Panc1 (cell line): ENCODE measurements at regions not wholly inside any gene's neighbourhood (a gene's known extent, or its start where the extent isn't known, plus 50 kb on each side); places are given as distances from the start of the nearest gene placed in this dataset.

Experiments
- ATAC-seq: fragments of 200-7000 bp; cut with Tn5 transposase; 2 replicates; pipeline ENCODE4 v1.9.1; 2020; ENCODE audit warnings: mild to moderate bottlenecking, moderate library complexity
- BruUV-seq: library from RNA; stranded (reverse); fragments of 400-500 nt; replicated peaks from 2 replicates; lab custom pipeline; 2021; lab: Mats Ljungman, UMichigan
- CTCF ChIA-PET: fragments of 300-600 bp; sonication (Branson Sonifier 250); formaldehyde crosslinking; loops from one replicate; lab custom pipeline; 2022; ENCODE audit warnings: antibody characterized with exemption; lab: Charles Lee
- POLR2A ChIA-PET: fragments of 300-600 bp; sonication (Branson Sonifier 250); formaldehyde crosslinking; loops from one replicate; lab custom pipeline; 2022; ENCODE audit warnings: antibody characterized with exemption; lab: Charles Lee
- DNase-seq: peaks from one replicate; pipeline ENCODE4 v3.0.0-alpha.2; 2010; ENCODE audit warnings: low read depth, low spot score
- H3K27ac ChIP-seq: 2 replicates; pipeline ENCODE4 v1.5.1; 2011; ENCODE audit warnings: mild to moderate bottlenecking, low read length, inconsistent platforms
- H3K27me3 ChIP-seq: fragments of 200-500 bp; sonication (Bioruptor generic); 2 replicates; pipeline ENCODE4 v1.6.0; 2014; ENCODE audit warnings: low read length, inconsistent platforms; ENCODE audit not compliant: control insufficient read depth, insufficient read depth
- H3K36me3 ChIP-seq: fragments of 200-500 bp; sonication (Bioruptor generic); 2 replicates; pipeline ENCODE4 v1.5.1; 2014; ENCODE audit warnings: inconsistent platforms, mild to moderate bottlenecking, low read length, moderate library complexity; ENCODE audit not compliant: control insufficient read depth, insufficient read depth
- H3K4me1 ChIP-seq: 2 replicates; pipeline ENCODE4 v1.5.1; 2011; ENCODE audit warnings: inconsistent platforms, mild to moderate bottlenecking, low read length, moderate library complexity; ENCODE audit not compliant: control insufficient read depth, insufficient read depth
- H3K4me3 ChIP-seq, 2 experiments: 2 replicates each; pipeline ENCODE4 v1.5.1; 2011 to 2012; ENCODE audit warnings: low read depth in 2 of 2, low read length in 2 of 2, mild to moderate bottlenecking in 2 of 2, inconsistent platforms in 1 of 2, moderate library complexity in 1 of 2
- H3K9me3 ChIP-seq: fragments of 200-500 bp; sonication (Bioruptor generic); 2 replicates; pipeline ENCODE4 v1.5.1; 2014; ENCODE audit warnings: low read depth, mild to moderate bottlenecking, inconsistent platforms, low read length, moderate library complexity; ENCODE audit not compliant: control insufficient read depth, insufficient read depth
- CTCF ChIP-seq: fragments of 450-650 bp; IDR thresholded peaks from 2 replicates; pipeline ENCODE4 v1.5.1; 2017; ENCODE audit warnings: mild to moderate bottlenecking
- POLR2AphosphoS5 ChIP-seq: IDR thresholded peaks from 2 replicates; pipeline ENCODE4 v1.6.1; 2012; ENCODE audit warnings: mild to moderate bottlenecking, low read depth, low read length, moderate library complexity
- SIN3A ChIP-seq: IDR thresholded peaks from 2 replicates; pipeline ENCODE4 v1.6.1; 2012; ENCODE audit warnings: low read depth, mild to moderate bottlenecking, low read length, moderate library complexity, borderline replicate concordance; ENCODE audit not compliant: insufficient read depth
- TCF7L2 ChIP-seq: IDR thresholded peaks from 2 replicates; pipeline ENCODE4 v1.6.1; 2011; ENCODE audit warnings: mild to moderate bottlenecking, low read depth, low read length, inconsistent platforms
- in situ Hi-C: cut with HindIII; loops from 2 replicates; pipeline ENCODE4 v1.10.0; 2016; ENCODE audit warnings: low sequenced_read_pairs, low pct_unique_long_range_greater_than_20kb
- intact Hi-C: fragments of 100-400 bp; cut with micrococcal nuclease; formaldehyde crosslinking; loops from one replicate; pipeline ENCODE4 v1.10.0; 2022; ENCODE audit not compliant: unreplicated experiment
- TF ChIP-seq, protein P1 (sequence below), 2 experiments: IDR thresholded peaks; 2 replicates each; pipeline ENCODE4 v1.6.1; 2011 to 2012; ENCODE audit warnings: low read depth in 2 of 2, control low read depth in 1 of 2, low read length in 1 of 2, mild to moderate bottlenecking in 1 of 2, moderate library complexity in 1 of 2; ENCODE audit not compliant: insufficient read depth in 1 of 2

- TF ChIP-seq SIN3A (no peak), CTCF (no peak), POLR2AphosphoS5 (no peak), TCF7L2 (no peak)
- TF ChIP-seq, protein P1, sequence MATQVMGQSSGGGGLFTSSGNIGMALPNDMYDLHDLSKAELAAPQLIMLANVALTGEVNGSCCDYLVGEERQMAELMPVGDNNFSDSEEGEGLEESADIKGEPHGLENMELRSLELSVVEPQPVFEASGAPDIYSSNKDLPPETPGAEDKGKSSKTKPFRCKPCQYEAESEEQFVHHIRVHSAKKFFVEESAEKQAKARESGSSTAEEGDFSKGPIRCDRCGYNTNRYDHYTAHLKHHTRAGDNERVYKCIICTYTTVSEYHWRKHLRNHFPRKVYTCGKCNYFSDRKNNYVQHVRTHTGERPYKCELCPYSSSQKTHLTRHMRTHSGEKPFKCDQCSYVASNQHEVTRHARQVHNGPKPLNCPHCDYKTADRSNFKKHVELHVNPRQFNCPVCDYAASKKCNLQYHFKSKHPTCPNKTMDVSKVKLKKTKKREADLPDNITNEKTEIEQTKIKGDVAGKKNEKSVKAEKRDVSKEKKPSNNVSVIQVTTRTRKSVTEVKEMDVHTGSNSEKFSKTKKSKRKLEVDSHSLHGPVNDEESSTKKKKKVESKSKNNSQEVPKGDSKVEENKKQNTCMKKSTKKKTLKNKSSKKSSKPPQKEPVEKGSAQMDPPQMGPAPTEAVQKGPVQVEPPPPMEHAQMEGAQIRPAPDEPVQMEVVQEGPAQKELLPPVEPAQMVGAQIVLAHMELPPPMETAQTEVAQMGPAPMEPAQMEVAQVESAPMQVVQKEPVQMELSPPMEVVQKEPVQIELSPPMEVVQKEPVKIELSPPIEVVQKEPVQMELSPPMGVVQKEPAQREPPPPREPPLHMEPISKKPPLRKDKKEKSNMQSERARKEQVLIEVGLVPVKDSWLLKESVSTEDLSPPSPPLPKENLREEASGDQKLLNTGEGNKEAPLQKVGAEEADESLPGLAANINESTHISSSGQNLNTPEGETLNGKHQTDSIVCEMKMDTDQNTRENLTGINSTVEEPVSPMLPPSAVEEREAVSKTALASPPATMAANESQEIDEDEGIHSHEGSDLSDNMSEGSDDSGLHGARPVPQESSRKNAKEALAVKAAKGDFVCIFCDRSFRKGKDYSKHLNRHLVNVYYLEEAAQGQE (IDR thresholded peaks at IDR 0.05; ENCODE audit: insufficient read depth in 1 of 2, low read depth in 2 of 2, low read length in 1 of 2) = no peak
- Histone ChIP-seq H3K27me3 (no peaks in the 10 kb centered on the region), H3K9me3 (no peaks in the 10 kb centered on the region), H3K36me3 (no peaks in the 10 kb centered on the region), H3K27ac (no peak overlapping the region), H3K4me3 (no peak overlapping the region), H3K4me1 (no peaks in the 10 kb centered on the region)
- POLR2A ChIA-PET = no interaction called here
- ATAC-seq = no peak
- CTCF ChIA-PET = no interaction called here
- no TSS peak for BruUV-seq
- no peak for DNase-seq
- in situ Hi-C loops = no loop called here
- intact Hi-C loops = no loop called here
Measured at GRCh38 chr5:8317335-8317734, 448.4 kb downstream of the MTRR start.

GRCh38 chr5:8320244-8320643 is 451.3 kb downstream of the MTRR start:
- ATAC-seq (no peak), DNase-seq (no peak)
- intact Hi-C loops = no loop called here
- POLR2A ChIA-PET = no interaction called here
- CTCF ChIA-PET = no interaction called here
- no TSS peak for BruUV-seq
- Histone ChIP-seq H3K4me3 (no peak overlapping the region), H3K27ac (no peak overlapping the region), H3K9me3 (no peaks in the 10 kb centered on the region), H3K36me3 (no peaks in the 10 kb centered on the region), H3K4me1 (no peaks in the 10 kb centered on the region), H3K27me3 (no peaks in the 10 kb centered on the region)
- in situ Hi-C loops = no loop called here
- TF ChIP-seq, protein P1 (IDR thresholded peaks at IDR 0.05; ENCODE audit: insufficient read depth in 1 of 2, low read depth in 2 of 2, low read length in 1 of 2) = no peak
- no peak for TF ChIP-seq POLR2AphosphoS5
- TF ChIP-seq CTCF = no peak
- TF ChIP-seq TCF7L2 = no peak
- no peak for TF ChIP-seq SIN3A
